ENCODE measurements at regions not wholly inside any gene's neighbourhood (a gene's known extent, or its start where the extent isn't known, plus 50 kb on each side); places are given as distances from the start of the nearest gene placed in this dataset.
"Not testable (repeated sequence)": the region's sequence is repeated elsewhere in the genome, so short reads cannot be mapped to it uniquely, and the experiment has no call there.

- DNase-seq, result no peak
Measured at GRCh38 chr9:102355982-102356381, 617.5 kb upstream of the GRIN3A start.

GRCh38 chr9:102354041-102354440, 615.6 kb upstream of the GRIN3A start:
- no peak for DNase-seq

- not testable (repeated sequence) for DNase-seq
Measured at GRCh38 chr9:102337471-102337870, 599.0 kb upstream of the GRIN3A start.

- DNase-seq, result peak; percentile 0
Measured at GRCh38 chr9:102309379-102309778, 570.9 kb upstream of the GRIN3A start.

GRCh38 chr9:102295188-102295587, 556.7 kb upstream of the GRIN3A start:
- DNase-seq, result no peak

- no peak for DNase-seq
Measured at GRCh38 chr9:102273952-102274351, 535.5 kb upstream of the GRIN3A start.

- no peak for DNase-seq
Measured at GRCh38 chr9:102253099-102253498, 514.7 kb upstream of the GRIN3A start.

- no peak for DNase-seq
Measured at GRCh38 chr9:102244916-102245315, 506.5 kb upstream of the GRIN3A start.

GRCh38 chr9:102237520-102237919, 499.1 kb upstream of the GRIN3A start:
- no peak for DNase-seq

- DNase-seq, result no peak
Measured at GRCh38 chr9:102237094-102237493, 498.6 kb upstream of the GRIN3A start.

- not testable (repeated sequence) for DNase-seq
Measured at GRCh38 chr9:102227416-102227815, 489.0 kb upstream of the GRIN3A start.

- DNase-seq, result no peak
Measured at GRCh38 chr9:102225841-102226441, 487.5 kb upstream of the GRIN3A start.

GRCh38 chr9:102223320-102224136, 485.1 kb upstream of the GRIN3A start:
- DNase-seq, result peak; percentile 23

- no peak for DNase-seq
Measured at GRCh38 chr9:102209176-102209575, 470.7 kb upstream of the GRIN3A start.

GRCh38 chr9:102206432-102206831, 468.0 kb upstream of the GRIN3A start:
- no peak for DNase-seq

GRCh38 chr9:102205251-102205650, 466.8 kb upstream of the GRIN3A start:
- DNase-seq, result no peak

- no peak for DNase-seq
Measured at GRCh38 chr9:102202126-102202525, 463.7 kb upstream of the GRIN3A start.

GRCh38 chr9:102185962-102186361, 447.5 kb upstream of the GRIN3A start:
- DNase-seq, result no peak

- DNase-seq, result no peak
Measured at GRCh38 chr9:102185371-102185770, 446.9 kb upstream of the GRIN3A start.

- no peak for DNase-seq
Measured at GRCh38 chr9:102178811-102179210, 440.4 kb upstream of the GRIN3A start.

GRCh38 chr9:102174202-102174601, 435.8 kb upstream of the GRIN3A start:
- DNase-seq, result not testable (repeated sequence)

- DNase-seq, result no peak
Measured at GRCh38 chr9:102164247-102164646, 425.8 kb upstream of the GRIN3A start.

GRCh38 chr9:102153081-102153480, 414.6 kb upstream of the GRIN3A start:
- not testable (repeated sequence) for DNase-seq

GRCh38 chr9:102135768-102136167, 397.3 kb upstream of the GRIN3A start:
- no peak for DNase-seq

GRCh38 chr9:102124465-102124864, 386.0 kb upstream of the GRIN3A start:
- no peak for DNase-seq

Data from NCI-H82 (cell line).